Liver (tissue), 8 donors: ENCODE measurements at regions not wholly inside any gene's neighbourhood (a gene's known extent, or its start where the extent isn't known, plus 50 kb on each side); places are given as distances from the start of the nearest gene placed in this dataset.

ENCODE experiments used
- DNase-seq: peaks from one replicate; pipeline ENCODE4 v3.0.0-alpha.2; 2017; ENCODE audit warnings: low spot score
- H3K27ac ChIP-seq, 2 donors: one replicate each; pipeline ENCODE4 v1.7.0; 2013; ENCODE audit warnings: inconsistent platforms in 2 of 2, low read length in 2 of 2, control low read depth in 1 of 2, low read depth in 1 of 2, mild to moderate bottlenecking in 1 of 2
- H3K27me3 ChIP-seq, 4 donors: one replicate each; pipeline versions ENCODE4 v1.6.1 to v1.7.0; 2013; ENCODE audit warnings: low read length in 3 of 4, inconsistent platforms in 1 of 4, mild to moderate bottlenecking in 1 of 4, moderate library complexity in 1 of 4; ENCODE audit not compliant: control insufficient read depth in 4 of 4, insufficient read depth in 4 of 4
- H3K36me3 ChIP-seq, 4 donors: one replicate each; pipeline versions ENCODE4 v1.6.1 to v1.7.0; 2013; ENCODE audit warnings: low read length in 3 of 4, mild to moderate bottlenecking in 3 of 4, low read depth in 1 of 4, moderate library complexity in 1 of 4; ENCODE audit not compliant: control insufficient read depth in 4 of 4, insufficient read depth in 3 of 4
- H3K4me1 ChIP-seq, 4 donors: one replicate each; pipeline versions ENCODE4 v1.6.1 to v1.7.0; 2013; ENCODE audit warnings: low read length in 3 of 4, mild to moderate bottlenecking in 3 of 4, moderate library complexity in 1 of 4; ENCODE audit not compliant: control insufficient read depth in 4 of 4, insufficient read depth in 4 of 4
- H3K4me3 ChIP-seq, 3 donors: one replicate each; pipeline versions ENCODE4 v1.6.1 to v1.7.0; 2013; ENCODE audit warnings: low read length in 3 of 3, control low read depth in 1 of 3, low read depth in 1 of 3, mild to moderate bottlenecking in 1 of 3
- H3K9ac ChIP-seq, 2 donors: one replicate each; pipeline ENCODE4 v1.7.0; 2013; ENCODE audit warnings: low read length in 2 of 2, mild to moderate bottlenecking in 2 of 2, moderate library complexity in 2 of 2, control low read depth in 1 of 2, low read depth in 1 of 2
- H3K9me3 ChIP-seq, 4 donors: one replicate each; pipeline versions ENCODE4 v1.6.1 to v1.7.0; 2013; ENCODE audit warnings: low read length in 3 of 4; ENCODE audit not compliant: control insufficient read depth in 4 of 4
- EGR1 ChIP-seq, 2 donors: IDR thresholded peaks; 2 replicates each; pipeline ENCODE4 v1.6.1; 2016 to 2018; ENCODE audit warnings: antibody characterized with exemption in 2 of 2, low read depth in 2 of 2
- FOXA1 ChIP-seq: IDR thresholded peaks from 2 replicates; pipeline ENCODE4 v1.6.1; 2016; ENCODE audit warnings: antibody characterized with exemption
- FOXA2 ChIP-seq: IDR thresholded peaks from 2 replicates; pipeline ENCODE4 v1.6.1; 2016; ENCODE audit warnings: antibody characterized with exemption
- GABPA ChIP-seq, 2 donors: IDR thresholded peaks in 1 of 2; conservative IDR thresholded peaks in 1 of 2; 2 replicates each; pipeline ENCODE4 v1.6.1; 2016; ENCODE audit warnings: antibody characterized with exemption in 2 of 2, mild to moderate bottlenecking in 1 of 2, moderate library complexity in 1 of 2
- HNF4A ChIP-seq, 2 donors: conservative IDR thresholded peaks; 2 replicates each; pipeline ENCODE4 v1.6.1; 2016; ENCODE audit warnings: antibody characterized with exemption in 2 of 2, mild to moderate bottlenecking in 2 of 2
- HNF4G ChIP-seq: IDR thresholded peaks from 2 replicates; pipeline ENCODE4 v1.6.1; 2016; ENCODE audit warnings: antibody characterized with exemption
- JUND ChIP-seq, 2 donors: IDR thresholded peaks; 2 replicates each; pipeline ENCODE4 v1.6.1; 2016; ENCODE audit warnings: antibody characterized with exemption in 2 of 2
- NR2F2 ChIP-seq: IDR thresholded peaks from 2 replicates; pipeline ENCODE4 v1.6.1; 2016; ENCODE audit warnings: antibody characterized with exemption
- RXRA ChIP-seq, 2 donors: IDR thresholded peaks; 2 replicates each; pipeline ENCODE4 v1.6.1; 2017 to 2018; ENCODE audit warnings: antibody characterized with exemption in 2 of 2, mild to moderate bottlenecking in 1 of 2
- SP1 ChIP-seq: IDR thresholded peaks from 2 replicates; pipeline ENCODE4 v1.6.1; 2018; ENCODE audit warnings: antibody characterized with exemption, mild to moderate bottlenecking
- TAF1 ChIP-seq: conservative IDR thresholded peaks from 2 replicates; pipeline ENCODE4 v1.6.1; 2016; ENCODE audit warnings: antibody characterized with exemption, mild to moderate bottlenecking
- YY1 ChIP-seq: IDR thresholded peaks from 2 replicates; pipeline ENCODE4 v1.6.1; 2016; ENCODE audit warnings: antibody characterized with exemption, mild to moderate bottlenecking
- WGBS: extraction: QIAGEN DNeasy Blood & Tissue Kit; methylation state at CpG from one replicate; pipeline ENCODE4 v1.1.7; 2013; 5-methylcytosine and 5-hydroxymethylcytosine counted together
- TF ChIP-seq, protein P1 (sequence below): fragments of 150-350 bp; IDR thresholded peaks from 2 replicates; pipeline ENCODE4 v1.5.1; 2017; ENCODE audit warnings: improper control_type of control experiment, low read depth, low read length; ENCODE audit not compliant: missing input control
- TF ChIP-seq, protein P2 (sequence below): IDR thresholded peaks from 2 replicates; pipeline ENCODE4 v1.6.1; 2016; ENCODE audit warnings: antibody characterized with exemption
- TF ChIP-seq, protein P3 (sequence below): IDR thresholded peaks from 2 replicates; pipeline ENCODE4 v1.6.1; 2016; ENCODE audit warnings: antibody characterized with exemption
- TF ChIP-seq, protein P4 (sequence below): IDR thresholded peaks from 2 replicates; pipeline ENCODE4 v1.6.1; 2016; ENCODE audit warnings: antibody characterized with exemption, mild to moderate bottlenecking
- donor health status: healthy.
- donor health status: healthy.
- donor health status: healthy.
- donor health status: healthy.
- donor health status: healthy.

DNA sequence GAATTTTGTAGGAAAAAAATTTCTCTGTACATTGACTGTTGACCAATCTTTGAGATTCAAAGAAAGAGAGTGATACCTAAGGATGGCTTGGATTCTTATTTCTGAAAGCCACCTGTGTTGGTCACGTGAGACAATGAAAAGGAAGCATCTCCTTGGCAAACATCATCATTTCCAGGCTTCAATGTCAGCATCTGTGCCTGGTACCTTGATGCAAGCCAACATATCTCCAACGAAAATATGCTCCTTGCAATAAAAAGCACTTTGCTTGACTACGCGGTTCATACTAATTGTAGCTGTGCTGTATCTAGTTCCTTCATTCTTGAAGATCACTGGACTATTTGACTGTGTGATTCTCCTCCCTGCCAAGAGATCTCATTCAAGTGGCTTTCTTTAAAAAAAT lies 503.4 kb upstream of the PSMD7 start:
- Histone ChIP-seq H3K9ac (no peak overlapping the region), H3K27me3 (no peaks in the 10 kb centered on the region), H3K27ac (no peak overlapping the region), H3K36me3 (no peaks in the 10 kb centered on the region), H3K4me1 (no peaks in the 10 kb centered on the region), H3K9me3 (no peaks in the 10 kb centered on the region), H3K4me3 (no peak overlapping the region)
- TF ChIP-seq RXRA (IDR thresholded peaks at IDR 0.05): no peak
- TF ChIP-seq JUND (IDR thresholded peaks at IDR 0.05): no peak
- TF ChIP-seq GABPA (IDR thresholded peaks at IDR 0.05 in 1 of 2, conservative IDR thresholded peaks at IDR 0.05 in 1 of 2): no peak
- no peak for TF ChIP-seq YY1
- TF ChIP-seq EGR1 (IDR thresholded peaks at IDR 0.05; ENCODE audit: low read depth in 2 of 2): no peak
- TF ChIP-seq, protein P1, sequence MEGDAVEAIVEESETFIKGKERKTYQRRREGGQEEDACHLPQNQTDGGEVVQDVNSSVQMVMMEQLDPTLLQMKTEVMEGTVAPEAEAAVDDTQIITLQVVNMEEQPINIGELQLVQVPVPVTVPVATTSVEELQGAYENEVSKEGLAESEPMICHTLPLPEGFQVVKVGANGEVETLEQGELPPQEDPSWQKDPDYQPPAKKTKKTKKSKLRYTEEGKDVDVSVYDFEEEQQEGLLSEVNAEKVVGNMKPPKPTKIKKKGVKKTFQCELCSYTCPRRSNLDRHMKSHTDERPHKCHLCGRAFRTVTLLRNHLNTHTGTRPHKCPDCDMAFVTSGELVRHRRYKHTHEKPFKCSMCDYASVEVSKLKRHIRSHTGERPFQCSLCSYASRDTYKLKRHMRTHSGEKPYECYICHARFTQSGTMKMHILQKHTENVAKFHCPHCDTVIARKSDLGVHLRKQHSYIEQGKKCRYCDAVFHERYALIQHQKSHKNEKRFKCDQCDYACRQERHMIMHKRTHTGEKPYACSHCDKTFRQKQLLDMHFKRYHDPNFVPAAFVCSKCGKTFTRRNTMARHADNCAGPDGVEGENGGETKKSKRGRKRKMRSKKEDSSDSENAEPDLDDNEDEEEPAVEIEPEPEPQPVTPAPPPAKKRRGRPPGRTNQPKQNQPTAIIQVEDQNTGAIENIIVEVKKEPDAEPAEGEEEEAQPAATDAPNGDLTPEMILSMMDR: no peak
- TF ChIP-seq TAF1: no peak
- TF ChIP-seq FOXA2: no peak
- no peak for TF ChIP-seq FOXA1
- no peak for TF ChIP-seq SP1
- TF ChIP-seq, protein P2, sequence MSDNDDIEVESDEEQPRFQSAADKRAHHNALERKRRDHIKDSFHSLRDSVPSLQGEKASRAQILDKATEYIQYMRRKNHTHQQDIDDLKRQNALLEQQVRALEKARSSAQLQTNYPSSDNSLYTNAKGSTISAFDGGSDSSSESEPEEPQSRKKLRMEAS: no peak
- TF ChIP-seq, protein P3, sequence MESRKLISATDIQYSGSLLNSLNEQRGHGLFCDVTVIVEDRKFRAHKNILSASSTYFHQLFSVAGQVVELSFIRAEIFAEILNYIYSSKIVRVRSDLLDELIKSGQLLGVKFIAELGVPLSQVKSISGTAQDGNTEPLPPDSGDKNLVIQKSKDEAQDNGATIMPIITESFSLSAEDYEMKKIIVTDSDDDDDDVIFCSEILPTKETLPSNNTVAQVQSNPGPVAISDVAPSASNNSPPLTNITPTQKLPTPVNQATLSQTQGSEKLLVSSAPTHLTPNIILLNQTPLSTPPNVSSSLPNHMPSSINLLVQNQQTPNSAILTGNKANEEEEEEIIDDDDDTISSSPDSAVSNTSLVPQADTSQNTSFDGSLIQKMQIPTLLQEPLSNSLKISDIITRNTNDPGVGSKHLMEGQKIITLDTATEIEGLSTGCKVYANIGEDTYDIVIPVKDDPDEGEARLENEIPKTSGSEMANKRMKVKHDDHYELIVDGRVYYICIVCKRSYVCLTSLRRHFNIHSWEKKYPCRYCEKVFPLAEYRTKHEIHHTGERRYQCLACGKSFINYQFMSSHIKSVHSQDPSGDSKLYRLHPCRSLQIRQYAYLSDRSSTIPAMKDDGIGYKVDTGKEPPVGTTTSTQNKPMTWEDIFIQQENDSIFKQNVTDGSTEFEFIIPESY: no peak
- 71% methylated on average over 4 of the region's 4 CpGs for WGBS
- DNase-seq: no peak

DNA sequence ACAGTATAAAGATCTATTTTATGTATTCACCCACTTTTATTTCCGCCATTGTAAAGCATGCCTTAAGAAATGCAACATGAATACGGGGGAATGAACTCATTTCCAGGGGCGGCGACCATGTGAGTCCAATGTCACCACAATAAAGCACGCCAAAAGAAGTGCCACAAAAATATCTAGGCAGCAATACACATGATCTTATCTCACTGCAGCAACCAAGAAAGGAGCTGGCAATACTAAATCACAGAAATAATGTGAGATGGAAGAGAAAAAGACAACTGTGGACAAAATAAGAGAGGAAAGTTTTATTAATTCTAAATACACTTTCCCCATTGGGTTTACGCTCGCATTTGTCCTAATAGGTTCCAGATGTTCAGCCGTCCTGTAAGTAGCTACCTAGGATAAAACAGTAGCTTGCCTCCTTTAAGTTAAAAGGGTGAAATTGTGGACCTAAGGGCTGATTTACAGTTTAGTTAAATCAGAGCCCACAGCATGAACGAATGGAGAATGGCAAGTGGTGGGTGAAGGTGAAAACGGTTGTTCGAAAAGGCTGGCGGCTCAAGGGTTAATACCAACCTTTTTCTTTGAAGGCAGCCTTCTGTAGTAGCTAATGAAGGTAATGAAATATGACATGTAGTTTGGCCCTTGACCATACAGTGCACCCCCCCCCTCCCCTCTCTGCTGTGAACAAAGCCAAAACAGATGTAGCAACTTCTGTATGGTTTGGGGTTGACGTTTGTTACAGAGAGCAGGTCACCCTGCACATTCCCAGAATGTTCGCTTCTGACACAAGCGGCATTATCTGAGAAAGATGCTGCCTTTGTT lies 504.2 kb upstream of the PSMD7 start:
- H3K36me3 ChIP-seq: no peaks in the 10 kb centered on the region
- no peak for TF ChIP-seq HNF4A (conservative IDR thresholded peaks at IDR 0.05)
- TF ChIP-seq, protein P2: no peak
- 73% methylated on average over 15 of the region's 15 CpGs for WGBS
- H3K4me1 ChIP-seq: no peaks in the 10 kb centered on the region
- H3K27ac ChIP-seq: no peak overlapping the region
- no peaks in the 10 kb centered on the region for H3K9me3 ChIP-seq
- H3K9ac ChIP-seq: no peak overlapping the region
- DNase-seq: no peak
- H3K4me3 ChIP-seq: no peak overlapping the region
- no peaks in the 10 kb centered on the region for H3K27me3 ChIP-seq

DNA sequence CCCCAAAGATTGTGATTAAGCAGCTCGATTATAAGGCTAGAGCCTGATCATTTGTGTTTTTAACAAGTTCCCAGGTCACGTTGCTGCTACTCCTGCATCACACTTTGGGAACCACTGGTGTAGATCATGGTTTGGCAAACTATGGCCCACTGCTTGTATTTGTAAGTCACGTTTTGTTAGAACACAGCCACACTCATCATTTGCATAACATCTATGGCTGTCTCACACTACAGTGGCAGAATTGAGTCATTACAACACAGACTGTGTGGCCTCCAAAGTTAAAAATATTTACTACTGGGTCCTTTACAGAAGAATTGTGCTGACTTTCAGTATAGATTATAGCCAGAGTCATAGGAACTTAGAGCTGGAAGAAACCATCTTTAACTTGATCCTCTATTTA lies 515.3 kb upstream of the PSMD7 start:
- no peak overlapping the region for H3K9ac ChIP-seq

More for the DNA sequence above, 515.3 kb upstream of the PSMD7 start:
- H3K4me3 ChIP-seq: no peak overlapping the region
- WGBS: 62% methylated on average over 3 of the region's 3 CpGs
- H3K36me3 ChIP-seq: no peaks in the 10 kb centered on the region
- peaks cover 0 to 5% (median 2%) of the 10 kb centered on the region in 4 donors for H3K9me3 ChIP-seq
- H3K27ac ChIP-seq: no peak overlapping the region
- no peaks in the 10 kb centered on the region for H3K4me1 ChIP-seq
- H3K27me3 ChIP-seq: no peaks in the 10 kb centered on the region
- TF ChIP-seq NR2F2 (no peak), SP1 (no peak), EGR1 (IDR thresholded peaks at IDR 0.05; ENCODE audit: low read depth in 2 of 2) (no peak), FOXA2 (no peak), HNF4A (conservative IDR thresholded peaks at IDR 0.05) (no peak), HNF4G (no peak)
- TF ChIP-seq, protein P4, sequence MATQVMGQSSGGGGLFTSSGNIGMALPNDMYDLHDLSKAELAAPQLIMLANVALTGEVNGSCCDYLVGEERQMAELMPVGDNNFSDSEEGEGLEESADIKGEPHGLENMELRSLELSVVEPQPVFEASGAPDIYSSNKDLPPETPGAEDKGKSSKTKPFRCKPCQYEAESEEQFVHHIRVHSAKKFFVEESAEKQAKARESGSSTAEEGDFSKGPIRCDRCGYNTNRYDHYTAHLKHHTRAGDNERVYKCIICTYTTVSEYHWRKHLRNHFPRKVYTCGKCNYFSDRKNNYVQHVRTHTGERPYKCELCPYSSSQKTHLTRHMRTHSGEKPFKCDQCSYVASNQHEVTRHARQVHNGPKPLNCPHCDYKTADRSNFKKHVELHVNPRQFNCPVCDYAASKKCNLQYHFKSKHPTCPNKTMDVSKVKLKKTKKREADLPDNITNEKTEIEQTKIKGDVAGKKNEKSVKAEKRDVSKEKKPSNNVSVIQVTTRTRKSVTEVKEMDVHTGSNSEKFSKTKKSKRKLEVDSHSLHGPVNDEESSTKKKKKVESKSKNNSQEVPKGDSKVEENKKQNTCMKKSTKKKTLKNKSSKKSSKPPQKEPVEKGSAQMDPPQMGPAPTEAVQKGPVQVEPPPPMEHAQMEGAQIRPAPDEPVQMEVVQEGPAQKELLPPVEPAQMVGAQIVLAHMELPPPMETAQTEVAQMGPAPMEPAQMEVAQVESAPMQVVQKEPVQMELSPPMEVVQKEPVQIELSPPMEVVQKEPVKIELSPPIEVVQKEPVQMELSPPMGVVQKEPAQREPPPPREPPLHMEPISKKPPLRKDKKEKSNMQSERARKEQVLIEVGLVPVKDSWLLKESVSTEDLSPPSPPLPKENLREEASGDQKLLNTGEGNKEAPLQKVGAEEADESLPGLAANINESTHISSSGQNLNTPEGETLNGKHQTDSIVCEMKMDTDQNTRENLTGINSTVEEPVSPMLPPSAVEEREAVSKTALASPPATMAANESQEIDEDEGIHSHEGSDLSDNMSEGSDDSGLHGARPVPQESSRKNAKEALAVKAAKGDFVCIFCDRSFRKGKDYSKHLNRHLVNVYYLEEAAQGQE: no peak
- TF ChIP-seq, protein P1: no peak
- no peak for DNase-seq
